ENCODE measurements at regions not wholly inside any gene's neighbourhood (a gene's known extent, or its start where the extent isn't known, plus 50 kb on each side); places are given as distances from the start of the nearest gene placed in this dataset.
A peak's percentile ranks its signal among the peaks of the same experiment; 100 is the strongest.
"Not testable (repeated sequence)": the region's sequence is repeated elsewhere in the genome, so short reads cannot be mapped to it uniquely, and the experiment has no call there.

DNA sequence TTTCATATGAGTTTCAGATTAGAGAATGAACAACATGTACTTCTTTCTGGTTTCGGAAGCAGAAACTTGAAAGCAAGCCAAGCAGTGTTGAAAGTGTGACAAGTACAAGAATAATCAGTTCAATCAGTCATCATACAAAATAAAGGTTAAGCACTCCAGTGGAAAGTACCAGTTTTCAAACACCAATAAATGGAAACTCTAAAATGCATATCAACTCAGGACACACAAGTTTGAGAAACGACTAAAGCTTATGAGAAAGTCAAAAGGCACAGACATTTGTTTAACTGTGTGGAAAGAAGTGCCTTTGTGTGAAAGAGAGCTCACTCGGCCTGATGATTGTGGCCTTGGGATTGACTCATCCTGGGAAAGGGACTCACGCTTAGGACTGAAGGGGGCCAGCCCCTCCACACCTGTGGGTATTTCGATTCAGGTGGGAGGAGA, 60.6 kb upstream of the AKR1C1 start:
- Mint-ChIP-seq H3K27me3 (no peaks in the 10 kb centered on the region), H3K36me3 (ENCODE audit: insufficient read depth) (no peaks in the 10 kb centered on the region), H3K4me1 (ENCODE audit: low read depth) (peaks cover 11% of the 10 kb centered on the region), H3K4me3 (ENCODE audit: low read depth) (no peak overlapping the region), H3K27ac (peak overlapping the region; percentile 40), H3K9me3 (ENCODE audit: low read depth) (peaks cover 6% of the 10 kb centered on the region)
- TF ChIP-seq, protein P1, sequence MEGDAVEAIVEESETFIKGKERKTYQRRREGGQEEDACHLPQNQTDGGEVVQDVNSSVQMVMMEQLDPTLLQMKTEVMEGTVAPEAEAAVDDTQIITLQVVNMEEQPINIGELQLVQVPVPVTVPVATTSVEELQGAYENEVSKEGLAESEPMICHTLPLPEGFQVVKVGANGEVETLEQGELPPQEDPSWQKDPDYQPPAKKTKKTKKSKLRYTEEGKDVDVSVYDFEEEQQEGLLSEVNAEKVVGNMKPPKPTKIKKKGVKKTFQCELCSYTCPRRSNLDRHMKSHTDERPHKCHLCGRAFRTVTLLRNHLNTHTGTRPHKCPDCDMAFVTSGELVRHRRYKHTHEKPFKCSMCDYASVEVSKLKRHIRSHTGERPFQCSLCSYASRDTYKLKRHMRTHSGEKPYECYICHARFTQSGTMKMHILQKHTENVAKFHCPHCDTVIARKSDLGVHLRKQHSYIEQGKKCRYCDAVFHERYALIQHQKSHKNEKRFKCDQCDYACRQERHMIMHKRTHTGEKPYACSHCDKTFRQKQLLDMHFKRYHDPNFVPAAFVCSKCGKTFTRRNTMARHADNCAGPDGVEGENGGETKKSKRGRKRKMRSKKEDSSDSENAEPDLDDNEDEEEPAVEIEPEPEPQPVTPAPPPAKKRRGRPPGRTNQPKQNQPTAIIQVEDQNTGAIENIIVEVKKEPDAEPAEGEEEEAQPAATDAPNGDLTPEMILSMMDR (IDR thresholded peaks at IDR 0.05; ENCODE audit: unreplicated experiment), result no peak
- no peak for DNase-seq (ENCODE audit: low spot score, unreplicated experiment)

- H3K27ac Mint-ChIP-seq, result peak overlapping the region; percentile 40
- not testable (repeated sequence) for H3K4me3 Mint-ChIP-seq (ENCODE audit: low read depth); DNase-seq (ENCODE audit: low spot score, unreplicated experiment); H3K27me3 Mint-ChIP-seq; H3K9me3 Mint-ChIP-seq (ENCODE audit: low read depth); H3K36me3 Mint-ChIP-seq (ENCODE audit: insufficient read depth)
- peaks cover 11% of the 10 kb centered on the region for H3K4me1 Mint-ChIP-seq (ENCODE audit: low read depth)
Measured at GRCh38 chr10:4903126-4903525, 60.1 kb upstream of the AKR1C1 start.

DNA sequence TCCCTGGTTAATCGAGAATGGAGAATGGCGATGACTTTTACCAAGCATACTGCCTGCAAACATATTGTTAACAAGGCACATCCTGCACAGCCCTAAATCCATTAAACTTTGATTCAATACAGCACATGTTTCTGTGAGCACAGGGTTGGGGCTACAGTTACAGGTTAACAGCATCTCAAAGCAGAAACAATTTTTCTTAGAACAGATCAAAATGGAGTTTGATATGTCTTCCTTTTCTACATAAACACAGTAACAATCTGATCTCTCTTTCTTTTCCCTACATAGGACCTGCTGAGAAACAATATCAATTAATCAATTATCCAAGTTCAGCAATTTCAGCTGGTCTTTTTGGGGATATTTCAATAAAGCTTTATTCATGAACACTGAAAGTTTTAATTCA, 59.5 kb upstream of the AKR1C1 start:
- not testable (repeated sequence) for H3K27me3 Mint-ChIP-seq; H3K4me3 Mint-ChIP-seq (ENCODE audit: low read depth); H3K9me3 Mint-ChIP-seq (ENCODE audit: low read depth); H3K27ac Mint-ChIP-seq; H3K36me3 Mint-ChIP-seq (ENCODE audit: insufficient read depth); DNase-seq (ENCODE audit: low spot score, unreplicated experiment)
- peaks cover 11% of the 10 kb centered on the region for H3K4me1 Mint-ChIP-seq (ENCODE audit: low read depth)

DNA sequence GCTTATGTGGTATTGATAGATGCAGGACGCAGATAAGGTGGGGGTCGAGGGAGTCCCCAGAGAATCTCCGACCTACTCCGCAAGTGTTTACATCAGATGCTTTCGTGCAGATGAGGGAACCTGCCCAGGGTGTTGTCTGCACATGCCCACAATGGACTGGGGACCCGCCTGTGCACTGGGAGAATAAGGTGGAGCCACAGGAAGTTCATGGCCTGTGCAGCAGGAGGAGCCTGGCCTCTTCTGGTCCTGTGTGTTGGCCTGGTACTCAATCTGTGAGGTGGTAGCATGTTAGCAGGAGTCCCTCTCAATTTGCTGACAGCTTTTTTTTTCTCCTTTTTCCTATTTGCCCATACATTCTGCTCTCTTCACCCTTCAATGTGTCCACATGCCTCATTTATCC, 54.1 kb upstream of the AKR1C1 start:
- Mint-ChIP-seq H3K4me3 (ENCODE audit: low read depth) (no peak overlapping the region), H3K36me3 (ENCODE audit: insufficient read depth) (peaks cover 9% of the 10 kb centered on the region), H3K4me1 (ENCODE audit: low read depth) (peaks cover 3% of the 10 kb centered on the region), H3K27ac (no peak overlapping the region), H3K27me3 (no peaks in the 10 kb centered on the region), H3K9me3 (ENCODE audit: low read depth) (peaks cover 16% of the 10 kb centered on the region)
- TF ChIP-seq, protein P1 (IDR thresholded peaks at IDR 0.05; ENCODE audit: unreplicated experiment), result no peak
- no peak for DNase-seq (ENCODE audit: low spot score, unreplicated experiment)
